HG03575 (cell line): ENCODE measurements at regions not wholly inside any gene's neighbourhood (a gene's known extent, or its start where the extent isn't known, plus 50 kb on each side); places are given as distances from the start of the nearest gene placed in this dataset.

Experiments used
- ATAC-seq: cut with Tn5 transposase; IDR thresholded peaks from one replicate; pipeline ENCODE4 v1.9.1; 2021; ENCODE audit not compliant: unreplicated experiment, insufficient number of reproducible peaks, low FRiP score; ENCODE audit errors: extremely low read depth

- no peak for ATAC-seq
Observed at GRCh38 chr20:50242548-50242862, 51.9 kb downstream of the CEBPB start.

GRCh38 chr20:50242863-50243609 lies 52.4 kb downstream of the CEBPB start:
- ATAC-seq: no peak

- no peak for ATAC-seq
Observed at GRCh38 chr20:50243610-50244351, 53.2 kb downstream of the CEBPB start.

GRCh38 chr20:50244352-50245149 lies 53.9 kb downstream of the CEBPB start:
- no peak for ATAC-seq

GRCh38 chr20:50245498-50246366 lies 55.1 kb downstream of the CEBPB start:
- no peak for ATAC-seq

GRCh38 chr20:50246367-50247195 lies 56.0 kb downstream of the CEBPB start:
- no peak for ATAC-seq

- no peak for ATAC-seq
Observed at GRCh38 chr20:50247196-50248094, 56.8 kb downstream of the CEBPB start.

GRCh38 chr20:50248104-50248641 lies 57.5 kb downstream of the CEBPB start:
- ATAC-seq: no peak

- ATAC-seq: no peak
Observed at GRCh38 chr20:50249447-50250388, 59.1 kb downstream of the CEBPB start.

GRCh38 chr20:50250679-50251382 lies 60.2 kb downstream of the CEBPB start:
- no peak for ATAC-seq

GRCh38 chr20:50251383-50251748 lies 60.7 kb downstream of the CEBPB start:
- ATAC-seq: no peak

- no peak for ATAC-seq
Observed at GRCh38 chr20:50251992-50252511, 61.4 kb downstream of the CEBPB start.

GRCh38 chr20:50252701-50253100 lies 62.1 kb downstream of the CEBPB start:
- no peak for ATAC-seq

GRCh38 chr20:50253101-50253500 lies 62.5 kb downstream of the CEBPB start:
- no peak for ATAC-seq

GRCh38 chr20:50254466-50255079 lies 63.9 kb downstream of the CEBPB start:
- no peak for ATAC-seq
